NCI-H446 (cell line): ENCODE measurements at regions not wholly inside any gene's neighbourhood (a gene's known extent, or its start where the extent isn't known, plus 50 kb on each side); places are given as distances from the start of the nearest gene placed in this dataset.

Experiments used
- DNase-seq, 2 experiments: peaks; one replicate each; lab custom pipeline; 2025; lab: John Stamatoyannopoulos, UW

GRCh38 chr7:155216475-155217272 is 81.0 kb upstream of the INSIG1 start:
- no peak for DNase-seq

- no peak for DNase-seq
These were observed 80.0 kb upstream of the INSIG1 start for GRCh38 chr7:155217634-155218033.

- DNase-seq, result no peak
These were observed 79.2 kb upstream of the INSIG1 start for GRCh38 chr7:155218276-155219153.

- DNase-seq, result no peak
These were observed 78.5 kb upstream of the INSIG1 start for GRCh38 chr7:155219154-155219531.

- DNase-seq, result no peak
These were observed 77.5 kb upstream of the INSIG1 start for GRCh38 chr7:155219947-155220769.

- DNase-seq, result no peak
These were observed 76.8 kb upstream of the INSIG1 start for GRCh38 chr7:155220903-155221302.

GRCh38 chr7:155221547-155221946 is 76.1 kb upstream of the INSIG1 start:
- no peak for DNase-seq

GRCh38 chr7:155222061-155222460 is 75.6 kb upstream of the INSIG1 start:
- no peak for DNase-seq

- DNase-seq, result no peak
These were observed 75.1 kb upstream of the INSIG1 start for GRCh38 chr7:155222573-155222972.

GRCh38 chr7:155223021-155223420 is 74.7 kb upstream of the INSIG1 start:
- DNase-seq, result no peak

- no peak for DNase-seq
These were observed 74.2 kb upstream of the INSIG1 start for GRCh38 chr7:155223503-155223902.

GRCh38 chr7:155224116-155224811 is 73.4 kb upstream of the INSIG1 start:
- no peak for DNase-seq

- DNase-seq, result no peak
These were observed 72.6 kb upstream of the INSIG1 start for GRCh38 chr7:155225095-155225494.

- DNase-seq, result no peak
These were observed 72.2 kb upstream of the INSIG1 start for GRCh38 chr7:155225516-155225915.

- no peak for DNase-seq
These were observed 71.2 kb upstream of the INSIG1 start for GRCh38 chr7:155226261-155227003.

GRCh38 chr7:155227004-155227787 is 70.5 kb upstream of the INSIG1 start:
- no peak for DNase-seq

- DNase-seq, result no peak
These were observed 69.8 kb upstream of the INSIG1 start for GRCh38 chr7:155227788-155228458.

- no peak for DNase-seq
These were observed 69.2 kb upstream of the INSIG1 start for GRCh38 chr7:155228459-155228845.

GRCh38 chr7:155228894-155229293 is 68.8 kb upstream of the INSIG1 start:
- DNase-seq, result no peak
